ENCODE measurements at regions not wholly inside any gene's neighbourhood (a gene's known extent, or its start where the extent isn't known, plus 50 kb on each side); places are given as distances from the start of the nearest gene placed in this dataset.

GRCh38 chr11:121887569-121887968 is 228.4 kb downstream of the BLID start:
- TF ChIP-seq CTCF (optimal IDR thresholded peaks at IDR 0.05 in 1 of 3, IDR thresholded peaks at IDR 0.05 in 1 of 3, conservative IDR thresholded peaks at IDR 0.05 in 1 of 3; ENCODE audit: extremely low read depth in 1 of 3, insufficient read depth in 2 of 3, low read length in 3 of 3) (no peak), EZH2 (IDR thresholded peaks at IDR 0.05; ENCODE audit: low read length) (no peak)

Data from keratinocyte (primary cell).